Osteoblast (primary cell): ENCODE measurements at regions not wholly inside any gene's neighbourhood (a gene's known extent, or its start where the extent isn't known, plus 50 kb on each side); places are given as distances from the start of the nearest gene placed in this dataset.

Source experiments
- DNase-seq: peaks from one replicate; pipeline ENCODE4 v3.0.0; 2011; ENCODE audit warnings: low spot score, mixed read lengths; ENCODE audit not compliant: insufficient read length; ENCODE audit errors: missing footprints
- H2AFZ ChIP-seq: 2 replicates; pipeline ENCODE4 v1.6.0; 2011; ENCODE audit warnings: mild to moderate bottlenecking, low read length
- H3K27ac ChIP-seq: 2 replicates; pipeline ENCODE4 v1.5.1; 2011; ENCODE audit warnings: mild to moderate bottlenecking, low read depth, low read length, moderate library complexity
- H3K27me3 ChIP-seq: 2 replicates; pipeline ENCODE4 v1.6.0; 2012; ENCODE audit warnings: mild to moderate bottlenecking, control low read depth, inconsistent platforms, low read length, moderate library complexity; ENCODE audit not compliant: insufficient read depth
- H3K36me3 ChIP-seq: 2 replicates; pipeline ENCODE4 v1.5.1; 2011; ENCODE audit warnings: mild to moderate bottlenecking, low read length, control low read depth, moderate library complexity; ENCODE audit not compliant: insufficient read depth
- H3K4me1 ChIP-seq: 2 replicates; pipeline ENCODE4 v1.5.1; 2011; ENCODE audit warnings: mild to moderate bottlenecking, low read length, control low read depth, moderate library complexity; ENCODE audit not compliant: insufficient read depth
- H3K4me2 ChIP-seq: 2 replicates; pipeline ENCODE4 v1.6.0; 2011; ENCODE audit warnings: mild to moderate bottlenecking, low read length; ENCODE audit not compliant: insufficient read depth
- H3K4me3 ChIP-seq: fragments of 200-600 bp; sonication (generic); 3 replicates; pipeline ENCODE4 v1.5.1; 2012; ENCODE audit warnings: mild to moderate bottlenecking, low read length, inconsistent platforms; ENCODE audit not compliant: insufficient read depth
- H3K79me2 ChIP-seq: 2 replicates; pipeline ENCODE4 v1.6.0; 2012; ENCODE audit warnings: mild to moderate bottlenecking, low read length, control low read depth, inconsistent platforms; ENCODE audit not compliant: insufficient read depth
- H3K9me3 ChIP-seq: 2 replicates; pipeline ENCODE4 v1.5.1; 2011; ENCODE audit warnings: low read depth, low read length, control low read depth
- H4K20me1 ChIP-seq: 2 replicates; pipeline ENCODE4 v1.6.0; 2012; ENCODE audit warnings: mild to moderate bottlenecking, low read length, control low read depth; ENCODE audit not compliant: insufficient read depth
- CTCF ChIP-seq: IDR thresholded peaks from 2 replicates; pipeline ENCODE4 v1.5.1; 2011; ENCODE audit warnings: mild to moderate bottlenecking, low read depth, low read length, moderate library complexity; ENCODE audit errors: extremely low read depth

- Histone ChIP-seq H3K36me3 (no peaks in the 10 kb centered on the region), H2AFZ (no peak overlapping the region), H3K4me1 (no peaks in the 10 kb centered on the region), H4K20me1 (no peaks in the 10 kb centered on the region), H3K4me2 (no peak overlapping the region), H3K79me2 (no peaks in the 10 kb centered on the region), H3K27ac (no peak overlapping the region), H3K9me3 (no peaks in the 10 kb centered on the region), H3K4me3 (no peak overlapping the region), H3K27me3 (no peaks in the 10 kb centered on the region)
- DNase-seq = no peak
- no peak for TF ChIP-seq CTCF
Observed at GRCh38 chr2:53111406-53111805, 656.2 kb upstream of the CHAC2 start.

DNA sequence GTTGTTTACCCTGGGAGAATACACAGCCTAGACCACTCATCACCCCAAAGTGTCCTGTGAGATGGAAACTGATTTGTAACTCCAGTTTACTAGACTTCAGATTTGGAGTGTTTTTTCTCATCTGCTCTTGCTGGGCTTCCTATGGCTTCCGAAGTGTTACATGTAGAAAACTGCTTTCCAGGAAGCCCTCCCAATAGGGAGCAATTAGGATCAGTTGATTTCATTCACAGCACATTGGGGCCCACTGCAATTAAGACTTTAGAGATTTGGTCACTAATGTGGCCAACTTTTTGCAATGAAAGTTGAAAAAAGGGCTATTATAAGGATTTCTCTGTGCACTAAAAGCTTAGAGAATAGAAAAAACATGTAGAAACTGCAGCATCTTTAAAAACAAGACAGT, 656.6 kb upstream of the CHAC2 start:
- Histone ChIP-seq H3K79me2 (no peaks in the 10 kb centered on the region), H3K4me3 (no peak overlapping the region), H3K27me3 (no peaks in the 10 kb centered on the region), H3K9me3 (no peaks in the 10 kb centered on the region), H3K36me3 (no peaks in the 10 kb centered on the region), H2AFZ (no peak overlapping the region), H3K4me2 (no peak overlapping the region), H4K20me1 (no peaks in the 10 kb centered on the region), H3K4me1 (no peaks in the 10 kb centered on the region), H3K27ac (no peak overlapping the region)
- TF ChIP-seq CTCF = no peak
- no peak for DNase-seq

DNA sequence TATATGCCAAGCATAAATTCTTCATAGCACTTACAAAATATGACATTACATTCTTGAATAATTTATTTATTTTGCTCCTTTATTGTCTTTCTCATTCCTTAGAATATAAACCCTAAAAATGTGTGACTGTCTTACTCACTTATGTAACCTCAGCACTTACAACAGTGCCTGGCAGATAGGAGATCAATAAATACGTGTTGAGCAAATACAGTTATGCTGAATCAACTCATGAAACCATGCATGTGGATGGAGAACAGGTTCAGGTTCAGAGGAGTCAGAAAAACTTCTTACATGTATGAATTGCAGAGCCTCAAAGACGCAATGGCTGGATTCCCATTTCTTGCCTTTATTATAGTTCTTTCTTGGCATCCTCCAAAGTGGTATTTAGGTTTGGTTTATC, 659.4 kb upstream of the CHAC2 start:
- Histone ChIP-seq H3K4me2 (no peak overlapping the region), H3K36me3 (no peaks in the 10 kb centered on the region), H3K9me3 (no peaks in the 10 kb centered on the region), H4K20me1 (no peaks in the 10 kb centered on the region), H3K27me3 (no peaks in the 10 kb centered on the region), H3K4me3 (no peak overlapping the region), H3K27ac (no peak overlapping the region), H3K4me1 (no peaks in the 10 kb centered on the region), H2AFZ (no peak overlapping the region), H3K79me2 (no peaks in the 10 kb centered on the region)
- no peak for TF ChIP-seq CTCF
- DNase-seq = no peak

- no peak overlapping the region for H3K27ac ChIP-seq
- H3K36me3 ChIP-seq = no peaks in the 10 kb centered on the region
- TF ChIP-seq CTCF = no peak
- no peaks in the 10 kb centered on the region for H3K9me3 ChIP-seq
- H4K20me1 ChIP-seq = no peaks in the 10 kb centered on the region
- no peaks in the 10 kb centered on the region for H3K79me2 ChIP-seq
- H2AFZ ChIP-seq = no peak overlapping the region
- no peaks in the 10 kb centered on the region for H3K27me3 ChIP-seq
- no peak overlapping the region for H3K4me3 ChIP-seq
- no peaks in the 10 kb centered on the region for H3K4me1 ChIP-seq
- DNase-seq = no peak
- H3K4me2 ChIP-seq = no peak overlapping the region
Observed at GRCh38 chr2:53104263-53104662, 663.3 kb upstream of the CHAC2 start.
